ENCODE measurements at regions not wholly inside any gene's neighbourhood (a gene's known extent, or its start where the extent isn't known, plus 50 kb on each side); places are given as distances from the start of the nearest gene placed in this dataset.

- TF ChIP-seq MAX (IDR thresholded peaks at IDR 0.05) = no peak
- no peak for TF ChIP-seq POLR2A (IDR thresholded peaks at IDR 0.05; ENCODE audit: borderline replicate concordance, extremely low read depth, insufficient read depth, insufficient read length)
- TF ChIP-seq CTCF (IDR thresholded peaks at IDR 0.05 in 2 of 3, conservative IDR thresholded peaks at IDR 0.05 in 1 of 3; ENCODE audit: borderline replicate concordance in 1 of 3, insufficient read depth in 1 of 3, low read depth in 2 of 3, low read length in 2 of 3) = no peak
Observed at GRCh38 chr1:43082740-43083139, 89.3 kb downstream of the EBNA1BP2 start.

Measured in HCT116 (cell line).